ENCODE measurements at regions not wholly inside any gene's neighbourhood (a gene's known extent, or its start where the extent isn't known, plus 50 kb on each side); places are given as distances from the start of the nearest gene placed in this dataset.
A peak's percentile ranks its signal among the peaks of the same experiment; 100 is the strongest.

GRCh38 chr14:101109981-101110728 is 206.6 kb upstream of the RTL1 start:
- WGBS (ENCODE audit: insufficient coverage, low coverage, low lambda C conversion rate, missing lambda C conversion rate), result 57% methylated on average over 4 of the region's 15 CpGs
- ATAC-seq (no peak), DNase-seq (peak in 2 of 3 donors; percentile 37 to 40)
- H3K4me3 ChIP-seq, result no peak overlapping the region
- H3K4me1 ChIP-seq, result no peaks in the 10 kb centered on the region
- no peaks in the 10 kb centered on the region for H3K36me3 ChIP-seq
- H3K9me3 ChIP-seq, result no peaks in the 10 kb centered on the region
- TF ChIP-seq CTCF (IDR thresholded peaks at IDR 0.05) (no peak), POLR2A (IDR thresholded peaks at IDR 0.05) (no peak)
- no peak overlapping the region for H3K27ac ChIP-seq
- H3K27me3 ChIP-seq, result no peaks in the 10 kb centered on the region
- intact Hi-C loops (cut with DNase I), result no loop called here

GRCh38 chr14:101110729-101111619 is 207.5 kb upstream of the RTL1 start:
- TF ChIP-seq POLR2A (IDR thresholded peaks at IDR 0.05) (no peak), CTCF (IDR thresholded peaks at IDR 0.05) (no peak)
- 42% methylated on average over 5 of the region's 22 CpGs for WGBS (ENCODE audit: insufficient coverage, low coverage, low lambda C conversion rate, missing lambda C conversion rate)
- Histone ChIP-seq H3K27ac (no peak overlapping the region), H3K4me1 (no peaks in the 10 kb centered on the region), H3K27me3 (no peaks in the 10 kb centered on the region), H3K9me3 (no peaks in the 10 kb centered on the region), H3K36me3 (no peaks in the 10 kb centered on the region), H3K4me3 (no peak overlapping the region)
- ATAC-seq, result no peak
- peak in 2 of 3 donors; percentile 31 to 44 for DNase-seq
- intact Hi-C loops (cut with DNase I), result no loop called here

- Histone ChIP-seq H3K27ac (no peak overlapping the region), H3K4me1 (no peaks in the 10 kb centered on the region), H3K9me3 (no peaks in the 10 kb centered on the region), H3K27me3 (no peaks in the 10 kb centered on the region), H3K36me3 (no peaks in the 10 kb centered on the region), H3K4me3 (no peak overlapping the region)
- ATAC-seq (no peak), DNase-seq (peak in 2 of 3 donors; percentile 28 to 42)
- intact Hi-C loops (cut with DNase I), result no loop called here
- WGBS (ENCODE audit: insufficient coverage, low coverage, low lambda C conversion rate, missing lambda C conversion rate), result 59% methylated on average over 8 of the region's 23 CpGs
- no peak for TF ChIP-seq POLR2A (IDR thresholded peaks at IDR 0.05)
- TF ChIP-seq CTCF (IDR thresholded peaks at IDR 0.05), result no peak
These were observed 208.2 kb upstream of the RTL1 start for GRCh38 chr14:101111620-101112290.

GRCh38 chr14:101112351-101113107 is 209.0 kb upstream of the RTL1 start:
- no peak overlapping the region for H3K4me3 ChIP-seq
- WGBS (ENCODE audit: insufficient coverage, low coverage, low lambda C conversion rate, missing lambda C conversion rate), result 70% methylated on average over 5 of the region's 25 CpGs
- intact Hi-C loops (cut with DNase I), result no loop called here
- no peak for ATAC-seq
- H3K27ac ChIP-seq, result no peak overlapping the region
- H3K9me3 ChIP-seq, result no peaks in the 10 kb centered on the region
- TF ChIP-seq POLR2A (IDR thresholded peaks at IDR 0.05) (no peak), CTCF (IDR thresholded peaks at IDR 0.05) (no peak)
- DNase-seq, result peak in 2 of 3 donors; percentile 37 to 46
- H3K27me3 ChIP-seq, result no peaks in the 10 kb centered on the region
- no peaks in the 10 kb centered on the region for H3K4me1 ChIP-seq
- no peaks in the 10 kb centered on the region for H3K36me3 ChIP-seq

Data from right lobe of liver (tissue), 6 donors.